ENCODE measurements at regions not wholly inside any gene's neighbourhood (a gene's known extent, or its start where the extent isn't known, plus 50 kb on each side); places are given as distances from the start of the nearest gene placed in this dataset.

GRCh38 chr16:22971346-22971924 is 157.5 kb downstream of the HS3ST2 start:
- TF ChIP-seq, protein P1, sequence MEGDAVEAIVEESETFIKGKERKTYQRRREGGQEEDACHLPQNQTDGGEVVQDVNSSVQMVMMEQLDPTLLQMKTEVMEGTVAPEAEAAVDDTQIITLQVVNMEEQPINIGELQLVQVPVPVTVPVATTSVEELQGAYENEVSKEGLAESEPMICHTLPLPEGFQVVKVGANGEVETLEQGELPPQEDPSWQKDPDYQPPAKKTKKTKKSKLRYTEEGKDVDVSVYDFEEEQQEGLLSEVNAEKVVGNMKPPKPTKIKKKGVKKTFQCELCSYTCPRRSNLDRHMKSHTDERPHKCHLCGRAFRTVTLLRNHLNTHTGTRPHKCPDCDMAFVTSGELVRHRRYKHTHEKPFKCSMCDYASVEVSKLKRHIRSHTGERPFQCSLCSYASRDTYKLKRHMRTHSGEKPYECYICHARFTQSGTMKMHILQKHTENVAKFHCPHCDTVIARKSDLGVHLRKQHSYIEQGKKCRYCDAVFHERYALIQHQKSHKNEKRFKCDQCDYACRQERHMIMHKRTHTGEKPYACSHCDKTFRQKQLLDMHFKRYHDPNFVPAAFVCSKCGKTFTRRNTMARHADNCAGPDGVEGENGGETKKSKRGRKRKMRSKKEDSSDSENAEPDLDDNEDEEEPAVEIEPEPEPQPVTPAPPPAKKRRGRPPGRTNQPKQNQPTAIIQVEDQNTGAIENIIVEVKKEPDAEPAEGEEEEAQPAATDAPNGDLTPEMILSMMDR (IDR thresholded peaks at IDR 0.05 in 2 of 3, conservative IDR thresholded peaks at IDR 0.05 in 1 of 3; ENCODE audit: insufficient read depth in 2 of 3, low read depth in 1 of 3, low read length in 3 of 3), result no peak
- TF ChIP-seq ZNF280B (CRISPR knock-in tag; IDR thresholded peaks at IDR 0.05), result no peak
- TF ChIP-seq JUNB (CRISPR knock-in tag; conservative IDR thresholded peaks at IDR 0.05), result no peak
- no peak for TF ChIP-seq SMC3 (conservative IDR thresholded peaks at IDR 0.05; ENCODE audit: insufficient read depth, low read depth, low read length)
- no peak for TF ChIP-seq NR2C1 (IDR thresholded peaks at IDR 0.05)
- TF ChIP-seq NR2C1 (tag; IDR thresholded peaks at IDR 0.05), result no peak
- no peak for TF ChIP-seq TOE1 (IDR thresholded peaks at IDR 0.05; ENCODE audit: borderline replicate concordance)
- no peak for TF ChIP-seq TOE1 (CRISPR knock-in tag; IDR thresholded peaks at IDR 0.05; ENCODE audit: borderline replicate concordance, low read depth)
- TF ChIP-seq LEF1 (IDR thresholded peaks at IDR 0.05), result no peak
